Activated CD4-positive, alpha-beta T cell treated with anti-CD3 and anti-CD28 coated beads, Interleukin-2, Interleukin-4, amounts not matched to agents 100 ng/mL and 50 ng/mL, durations not matched to agents 16 hours and 8 hours (primary cell): ENCODE measurements at regions not wholly inside any gene's neighbourhood (a gene's known extent, or its start where the extent isn't known, plus 50 kb on each side); places are given as distances from the start of the nearest gene placed in this dataset.

Experiments
- DNase-seq: peaks from one replicate; pipeline ENCODE4 v3.0.0-alpha.2; 2020; ENCODE audit warnings: low spot score

GRCh38 chr6:44560458-44561059 lies 173.1 kb downstream of the CDC5L start:
- no peak for DNase-seq

DNA sequence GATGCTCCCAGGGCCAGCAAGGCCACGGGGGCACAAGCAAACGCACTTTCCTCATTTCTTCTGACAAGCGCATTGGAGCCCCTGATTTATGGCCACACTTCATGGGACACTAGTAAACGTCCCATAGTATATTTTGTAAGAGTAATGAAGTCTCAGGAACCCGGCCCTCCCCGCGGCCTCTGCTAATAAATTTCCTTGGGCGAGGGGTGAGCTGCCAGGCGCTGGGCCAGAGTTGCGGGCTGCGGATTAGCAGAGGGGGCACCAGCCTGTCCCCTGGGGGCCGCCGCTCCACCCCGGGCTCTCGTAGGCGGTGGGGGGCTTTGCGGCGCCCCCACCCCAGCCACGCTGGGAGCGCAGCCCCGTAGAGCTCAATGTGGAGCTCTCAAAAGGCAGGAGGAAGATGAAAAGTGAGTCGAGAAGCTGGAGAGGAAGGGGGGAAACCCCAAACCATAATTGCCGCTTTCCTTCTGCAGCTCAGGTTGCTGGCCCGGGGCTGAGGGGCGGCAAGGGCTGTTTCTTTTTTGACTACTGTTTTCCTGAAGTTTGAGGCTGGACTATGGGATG lies 173.6 kb downstream of the CDC5L start:
- DNase-seq, result no peak

DNA sequence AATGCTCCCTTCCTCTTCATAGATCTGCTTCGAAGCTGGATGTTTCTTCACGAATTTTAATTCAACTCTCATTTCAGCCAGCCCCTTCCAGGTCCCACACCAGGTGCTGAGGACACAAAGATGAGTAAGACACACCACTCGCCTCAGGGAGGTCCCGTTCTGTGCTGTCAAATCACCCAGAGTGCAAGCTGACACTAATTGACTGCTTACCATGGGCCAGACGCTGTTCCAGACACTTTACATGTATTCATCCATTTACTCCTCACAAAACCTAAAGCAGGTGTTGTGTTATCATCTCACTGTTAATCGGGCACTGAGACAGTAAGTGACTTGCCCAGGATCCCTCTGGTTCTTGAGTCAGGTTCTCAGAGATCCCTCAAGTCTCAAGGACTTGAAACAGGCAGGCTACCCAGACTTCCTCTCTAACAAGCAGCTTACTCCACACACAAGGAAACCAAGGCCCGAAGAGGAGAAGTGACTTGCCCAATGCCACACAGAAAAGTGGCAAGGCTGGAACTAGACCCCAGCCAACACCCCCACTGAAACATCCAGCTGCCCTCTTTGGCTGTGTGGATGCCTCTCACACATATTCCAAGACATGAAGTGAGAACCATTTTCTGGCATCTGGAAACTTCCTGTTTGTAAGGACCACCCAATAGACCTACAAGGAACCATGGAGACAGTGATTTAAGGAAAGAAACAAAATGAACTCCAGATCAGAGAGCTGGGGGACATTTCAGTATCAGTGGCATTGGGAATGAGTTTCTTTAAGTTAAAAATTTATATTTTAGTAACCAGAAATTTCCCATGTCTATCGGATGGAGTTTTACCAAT lies 174.5 kb downstream of the CDC5L start:
- peak; percentile 4 for DNase-seq

- peak; percentile 17 for DNase-seq
Observed at GRCh38 chr6:44563397-44563796, 175.9 kb downstream of the CDC5L start.

GRCh38 chr6:44564906-44565524 lies 177.5 kb downstream of the CDC5L start:
- DNase-seq, result no peak

- no peak for DNase-seq
Observed at GRCh38 chr6:44567406-44567805, 179.9 kb downstream of the CDC5L start.

DNA sequence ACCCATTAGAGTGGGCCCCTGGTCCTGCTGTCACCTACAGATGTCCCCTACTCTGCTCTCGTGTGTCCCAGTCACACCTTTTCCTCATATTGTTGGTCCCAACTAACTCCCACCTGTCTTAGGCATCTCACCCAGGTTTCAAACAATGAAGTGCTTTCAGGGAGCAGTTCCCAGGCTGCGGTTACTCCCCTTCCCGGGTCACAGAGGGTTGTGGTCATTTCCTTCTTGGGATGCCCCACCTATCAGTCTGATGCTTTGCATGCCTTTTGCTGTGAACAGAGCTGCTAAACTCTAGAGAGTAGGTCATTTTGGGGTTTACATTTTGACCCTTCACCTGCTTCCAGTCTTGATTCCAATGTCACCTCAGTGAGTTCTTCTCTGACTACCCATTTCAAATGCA lies 181.6 kb downstream of the CDC5L start:
- no peak for DNase-seq

DNA sequence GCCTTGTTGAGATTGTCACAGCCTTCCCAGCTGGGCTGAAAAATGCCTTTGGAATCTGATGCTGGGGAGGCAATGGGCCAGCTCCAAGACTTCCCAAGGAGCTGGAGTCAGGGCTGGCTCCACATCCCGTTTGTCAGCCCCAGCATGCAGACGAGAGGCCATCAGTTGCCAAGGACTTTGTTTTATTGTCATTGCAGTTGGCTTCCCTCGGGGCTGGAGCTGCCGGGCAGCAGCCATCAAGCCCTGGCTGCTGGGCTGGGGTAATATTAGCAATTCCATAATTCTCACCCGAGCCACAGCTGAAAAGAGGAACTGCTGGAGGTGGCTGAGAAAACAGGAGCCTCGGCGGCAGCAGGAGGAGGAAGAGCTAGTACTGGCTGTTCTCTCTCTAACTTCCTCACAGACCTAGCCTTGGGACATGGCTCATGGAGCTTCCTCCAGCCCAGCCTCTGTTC lies 182.5 kb downstream of the CDC5L start:
- DNase-seq, result no peak

- no peak for DNase-seq
Observed at GRCh38 chr6:44571510-44571909, 184.0 kb downstream of the CDC5L start.

DNA sequence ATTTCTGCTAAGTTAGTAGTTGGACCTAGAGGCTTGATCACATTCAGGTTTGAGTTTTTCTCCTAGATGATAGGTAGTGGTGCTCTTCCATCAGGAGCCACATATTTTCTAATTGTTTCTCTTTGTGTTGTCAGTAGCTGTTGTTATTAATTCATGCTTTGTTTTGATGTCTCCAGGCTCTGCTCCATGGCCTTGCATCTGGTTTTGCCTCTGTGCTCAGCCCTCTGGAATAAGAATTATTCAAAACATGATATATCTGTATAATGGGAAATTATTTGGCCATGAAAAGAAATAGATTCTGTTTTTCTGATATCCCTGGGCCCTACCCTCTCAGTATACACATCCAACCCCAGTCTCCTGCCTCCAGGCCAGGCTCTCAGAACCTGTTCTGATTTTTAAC lies 184.8 kb downstream of the CDC5L start:
- no peak for DNase-seq

DNA sequence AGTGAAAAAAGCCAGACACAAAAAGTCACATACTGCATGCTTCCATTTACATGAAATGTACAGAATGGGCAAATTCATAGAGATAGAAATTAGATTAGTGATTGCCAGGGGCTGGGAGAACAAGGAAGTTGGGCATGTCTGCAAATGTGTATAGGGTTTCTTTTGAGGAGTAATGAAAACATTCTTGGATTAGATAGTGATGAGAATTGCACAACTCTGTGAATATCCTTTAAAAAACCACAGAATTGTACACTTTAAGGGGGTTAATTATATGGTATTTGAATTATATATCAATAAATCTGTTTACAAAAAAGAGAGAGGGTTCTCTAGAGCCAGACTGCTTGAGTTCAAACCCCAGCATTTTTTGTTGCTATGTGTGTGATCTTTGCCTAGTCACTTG lies 188.1 kb downstream of the CDC5L start:
- DNase-seq, result no peak

DNA sequence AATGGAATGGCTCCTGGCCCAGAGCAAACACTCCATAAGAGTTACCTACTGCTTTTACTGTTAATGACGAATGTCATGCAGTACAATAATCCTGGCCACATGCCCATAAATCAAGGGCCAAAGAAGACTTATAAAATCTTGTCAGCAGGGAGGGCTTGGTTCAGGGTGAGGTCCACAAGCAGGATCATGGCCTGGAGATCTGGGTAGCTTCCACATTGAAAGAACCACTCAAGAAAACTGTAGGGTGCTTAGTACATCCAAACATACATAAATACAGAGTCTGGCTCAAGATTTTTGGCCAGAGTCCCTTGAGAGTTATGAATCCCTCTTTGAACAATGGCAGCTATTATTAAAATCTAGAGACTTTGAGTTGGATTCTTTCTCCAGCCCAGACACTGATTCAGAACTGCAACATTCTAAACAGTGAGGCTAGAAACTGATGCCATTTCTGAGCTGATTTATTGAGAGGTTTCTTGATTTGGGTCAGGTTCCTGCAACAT lies 188.7 kb downstream of the CDC5L start:
- no peak for DNase-seq

DNA sequence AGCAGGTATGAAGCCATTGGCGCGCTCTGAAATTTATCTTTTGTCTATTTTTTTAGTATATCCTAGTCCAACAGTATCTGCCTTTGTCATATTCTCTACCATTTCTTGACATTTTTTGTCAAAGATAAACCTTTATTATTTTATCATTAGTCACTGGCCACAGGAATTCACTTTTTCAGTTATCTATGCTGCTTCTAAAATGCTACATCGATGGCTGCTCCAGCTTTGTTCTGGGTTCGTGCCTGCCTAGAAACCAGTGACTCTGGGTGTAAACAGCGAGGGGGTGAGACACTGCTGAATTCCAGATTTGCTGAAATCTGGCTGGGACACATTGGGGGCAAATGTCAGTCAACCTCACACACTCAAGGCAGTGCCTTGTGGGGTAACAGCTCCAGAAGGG lies 193.4 kb downstream of the CDC5L start:
- DNase-seq, result no peak

GRCh38 chr6:44582930-44583329 lies 195.4 kb downstream of the CDC5L start:
- DNase-seq, result no peak

GRCh38 chr6:44590471-44590870 lies 203.0 kb downstream of the CDC5L start:
- no peak for DNase-seq

DNA sequence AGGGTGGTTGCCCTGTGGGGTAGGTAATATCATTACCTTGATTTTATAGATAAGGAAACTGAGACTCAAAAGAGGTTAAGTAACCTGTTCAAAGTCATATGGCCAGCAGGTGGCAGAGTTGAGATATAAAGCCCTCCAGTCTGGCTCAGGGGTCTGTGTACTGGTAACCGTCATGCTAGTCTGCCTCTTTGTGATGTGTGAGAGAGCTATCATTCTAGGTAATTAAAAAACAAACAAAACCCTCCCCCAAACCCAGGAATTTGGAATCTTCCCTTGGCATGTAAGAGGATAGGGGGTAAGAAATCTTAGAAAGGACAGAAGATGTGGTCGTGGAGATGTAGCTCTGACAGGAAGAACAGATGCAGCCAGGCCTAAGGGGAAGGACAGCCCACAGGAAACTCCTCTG lies 206.0 kb downstream of the CDC5L start:
- DNase-seq, result peak; percentile 70

DNA sequence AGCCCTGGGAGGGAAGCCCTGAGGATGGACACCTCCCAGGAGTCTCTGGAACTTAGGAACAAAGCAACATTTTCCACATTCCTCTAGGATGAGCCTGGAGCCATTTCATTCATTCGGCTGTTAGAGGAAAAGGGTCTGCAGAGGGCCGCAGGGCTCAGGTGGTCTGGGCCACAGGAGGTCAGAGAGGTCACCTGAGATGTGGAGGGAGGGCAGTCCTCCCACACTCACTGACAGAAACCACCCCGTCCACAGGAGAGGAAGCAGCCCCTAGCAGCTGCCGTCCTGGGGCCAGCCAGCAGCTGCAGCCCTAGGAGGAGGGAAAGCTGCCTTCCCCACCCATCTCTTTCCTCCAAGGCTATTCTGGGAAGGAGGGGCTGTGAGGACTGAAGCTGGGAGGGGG lies 207.0 kb downstream of the CDC5L start:
- no peak for DNase-seq

- no peak for DNase-seq
Observed at GRCh38 chr6:44598679-44599078, 211.2 kb downstream of the CDC5L start.

GRCh38 chr6:44599672-44600071 lies 212.2 kb downstream of the CDC5L start:
- DNase-seq, result no peak

GRCh38 chr6:44603044-44603686 lies 215.7 kb downstream of the CDC5L start:
- no peak for DNase-seq

DNA sequence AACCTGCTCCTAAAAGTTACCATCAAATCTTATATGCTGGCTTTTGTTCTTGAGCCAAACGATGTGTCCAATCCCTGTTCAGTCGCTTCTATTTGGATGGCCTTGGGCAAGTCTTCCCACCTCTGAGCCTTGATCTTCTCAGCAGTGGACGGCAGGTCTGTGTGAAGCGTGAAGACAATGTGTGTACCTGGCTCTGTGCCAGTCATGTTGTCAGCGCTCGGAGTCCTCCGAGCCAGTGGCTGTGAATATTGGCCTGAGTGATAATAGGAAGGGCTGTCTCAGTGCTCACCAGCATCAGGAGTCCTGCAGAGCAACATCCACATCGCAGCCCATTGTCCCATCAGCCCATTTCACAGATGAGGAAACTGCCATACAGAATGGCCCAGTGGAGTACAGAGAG lies 219.0 kb downstream of the CDC5L start:
- no peak for DNase-seq

- DNase-seq, result no peak
Observed at GRCh38 chr6:44606976-44607375, 219.5 kb downstream of the CDC5L start.
